ENCODE measurements at regions not wholly inside any gene's neighbourhood (a gene's known extent, or its start where the extent isn't known, plus 50 kb on each side); places are given as distances from the start of the nearest gene placed in this dataset.

- TF ChIP-seq CTCF (IDR thresholded peaks at IDR 0.05; ENCODE audit: borderline replicate concordance, extremely low read depth, low read length, poor library complexity, severe bottlenecking) (no peak), EZH2 (IDR thresholded peaks at IDR 0.05; ENCODE audit: borderline replicate concordance, low read depth, low read length, severe bottlenecking) (no peak)
These were observed 294.9 kb downstream of the LRRIQ3 start for GRCh38 chr1:73903092-73903491.
